Left kidney (tissue), 1 donor: ENCODE measurements at regions not wholly inside any gene's neighbourhood (a gene's known extent, or its start where the extent isn't known, plus 50 kb on each side); places are given as distances from the start of the nearest gene placed in this dataset.
A peak's percentile ranks its signal among the peaks of the same experiment; 100 is the strongest.
"Not testable (repeated sequence)": the region's sequence is repeated elsewhere in the genome, so short reads cannot be mapped to it uniquely, and the experiment has no call there.

ENCODE experiments used
- DNase-seq: peaks from one replicate; pipeline ENCODE4 v3.0.0-alpha.2; 2013

DNA sequence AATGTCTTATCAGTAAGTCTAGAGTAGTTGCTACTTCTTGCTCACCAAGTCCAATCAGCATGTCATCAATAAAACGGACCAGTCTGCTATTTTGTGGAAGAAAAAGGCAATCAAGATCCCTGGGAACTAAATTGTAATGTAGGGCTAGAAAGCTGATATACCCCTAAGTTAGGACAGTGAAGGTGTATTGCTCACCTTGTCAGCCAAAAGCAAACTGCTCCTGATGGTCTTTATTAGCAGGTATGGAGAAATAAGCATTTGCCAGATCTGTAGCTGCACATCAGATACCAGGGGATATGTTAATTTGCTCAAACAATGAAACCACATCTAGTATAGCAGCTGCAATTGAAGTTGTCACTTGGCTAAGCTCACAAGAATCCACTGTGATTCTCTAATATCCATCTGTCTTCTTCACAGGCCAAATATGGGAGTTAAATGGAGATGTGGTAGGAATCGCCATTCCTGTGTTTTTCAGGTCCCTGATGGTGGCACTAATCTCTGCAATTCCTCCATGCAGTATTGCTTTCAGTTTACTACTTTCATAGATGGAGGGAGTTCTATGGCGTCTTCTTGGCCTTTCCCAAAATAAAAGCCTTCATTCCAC lies 75.0 kb downstream of the TMEM237 start:
- DNase-seq: no peak

DNA sequence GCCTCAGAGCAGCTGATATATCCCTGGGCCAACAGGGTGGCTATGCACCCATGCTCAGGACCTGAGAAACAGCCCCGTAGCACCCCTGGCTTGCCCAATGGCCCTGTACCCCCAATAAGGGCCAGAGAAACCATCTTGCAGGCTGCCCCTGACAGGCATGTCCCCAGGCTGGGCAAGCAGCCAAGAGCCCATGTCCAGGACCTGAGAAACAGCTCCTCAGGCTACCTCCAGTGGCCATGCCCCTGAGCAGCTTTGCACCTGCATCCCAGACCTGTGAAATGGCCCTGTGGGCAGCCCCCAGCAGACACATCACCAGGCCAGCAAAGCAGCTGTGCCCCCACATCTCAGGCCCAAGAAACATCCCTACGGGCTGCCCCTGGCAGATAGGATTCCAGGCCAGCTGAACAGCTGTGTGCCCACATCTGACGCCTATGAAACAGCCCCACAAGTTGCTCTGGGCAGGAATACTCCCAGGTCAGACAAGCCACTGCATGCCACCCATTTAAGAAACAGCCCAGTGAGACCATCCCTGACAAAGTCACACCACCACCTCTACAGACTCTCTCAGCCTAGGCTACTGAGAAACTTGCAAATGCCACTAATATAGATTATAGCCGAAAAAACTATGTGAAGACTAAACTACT lies 84.1 kb downstream of the TMEM237 start:
- DNase-seq: no peak

DNA sequence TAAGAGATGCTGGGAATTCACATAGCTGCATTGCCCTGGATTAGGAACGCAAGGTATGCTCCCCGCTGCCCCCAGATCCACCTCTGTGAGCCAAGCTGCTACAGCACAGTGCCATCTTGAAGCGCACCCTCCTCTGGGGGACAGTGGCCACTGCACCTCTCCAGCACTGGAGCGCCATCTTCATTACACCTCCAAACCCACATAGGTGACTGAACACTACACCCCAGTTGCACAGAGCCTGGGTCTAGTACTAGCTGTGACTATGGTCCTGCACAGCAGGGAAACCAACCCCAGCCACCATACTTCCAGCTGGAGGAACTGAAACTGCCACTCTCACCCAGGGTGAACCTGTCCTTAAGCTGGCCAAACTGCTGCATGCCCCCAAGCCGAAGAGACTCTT lies 84.6 kb downstream of the TMEM237 start:
- DNase-seq: no peak

DNA sequence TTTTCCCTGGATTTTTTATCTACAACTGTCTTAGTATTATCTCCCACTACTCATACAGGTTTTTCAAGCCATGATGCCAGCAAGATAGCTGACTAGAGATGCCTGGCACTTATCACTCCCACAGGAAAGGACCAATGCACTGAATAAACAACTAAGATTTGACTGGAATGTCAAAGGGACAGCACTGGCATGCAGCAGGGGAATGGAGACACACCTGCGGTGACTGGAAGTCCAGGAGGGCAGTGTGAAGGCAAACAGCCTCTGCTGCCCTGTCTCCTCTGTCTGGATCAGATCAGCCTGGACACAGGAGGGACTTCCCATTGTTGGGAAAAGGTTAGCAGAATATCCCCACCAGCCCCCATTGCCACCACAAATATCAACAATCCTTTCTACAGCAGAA lies 85.1 kb downstream of the TMEM237 start:
- DNase-seq: no peak

DNA sequence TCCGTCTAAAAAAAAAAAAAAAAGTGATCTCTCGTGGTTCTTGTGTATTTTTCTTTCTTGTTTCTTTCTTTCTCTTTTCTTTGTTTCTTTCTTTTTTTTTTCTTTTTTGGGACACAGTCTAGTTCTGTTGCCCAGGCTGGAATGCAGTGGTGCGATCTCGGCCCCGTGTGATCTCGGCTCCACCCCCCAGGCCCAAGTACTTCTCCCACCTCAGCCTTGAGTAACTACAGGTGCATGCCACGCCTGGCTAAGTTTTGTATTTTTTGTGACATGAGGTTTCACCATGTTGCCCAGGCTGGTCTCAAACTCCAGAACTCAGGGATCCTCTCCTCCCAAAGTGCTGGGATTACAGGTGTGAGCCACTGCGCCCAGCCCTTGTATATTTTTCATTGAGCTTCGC lies 91.4 kb downstream of the TMEM237 start:
- no peak for DNase-seq

DNA sequence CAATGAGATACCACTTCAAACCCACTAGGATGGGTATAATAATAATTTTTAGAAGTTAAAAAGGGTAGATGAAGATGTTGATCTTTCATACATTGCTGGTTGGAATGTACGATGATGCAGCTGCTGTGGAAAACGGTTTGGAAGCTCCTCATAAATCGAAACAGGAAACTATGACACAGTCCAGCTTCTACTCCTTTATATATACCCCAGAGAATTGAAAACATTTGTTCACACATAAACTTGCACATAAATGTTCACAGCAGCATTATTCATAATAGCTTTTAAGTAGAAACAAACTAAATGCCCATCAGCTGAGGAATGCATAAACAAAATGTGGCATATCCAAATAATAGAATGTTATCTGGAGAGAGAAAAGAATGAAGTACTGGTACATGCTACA lies 95.0 kb downstream of the STRADB start:
- DNase-seq: peak; percentile 2

DNA sequence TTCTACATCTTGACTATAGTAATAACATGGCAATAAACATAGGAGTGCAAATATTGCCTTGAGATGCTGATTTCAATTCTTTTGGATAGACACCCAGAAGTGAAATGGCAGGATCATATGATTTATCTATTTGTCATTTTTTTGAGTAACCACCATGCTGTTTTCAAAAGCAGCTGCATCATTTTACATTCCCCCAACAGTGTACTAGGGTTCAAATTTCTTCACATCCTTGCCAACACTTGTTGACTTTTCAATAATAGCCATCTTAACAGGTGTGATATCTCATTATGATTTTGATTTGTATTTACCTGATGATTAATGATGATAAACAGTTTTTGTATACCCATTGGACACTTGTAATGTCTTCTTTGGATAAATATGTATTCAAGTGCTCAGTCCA lies 90.8 kb downstream of the STRADB start:
- no peak for DNase-seq

DNA sequence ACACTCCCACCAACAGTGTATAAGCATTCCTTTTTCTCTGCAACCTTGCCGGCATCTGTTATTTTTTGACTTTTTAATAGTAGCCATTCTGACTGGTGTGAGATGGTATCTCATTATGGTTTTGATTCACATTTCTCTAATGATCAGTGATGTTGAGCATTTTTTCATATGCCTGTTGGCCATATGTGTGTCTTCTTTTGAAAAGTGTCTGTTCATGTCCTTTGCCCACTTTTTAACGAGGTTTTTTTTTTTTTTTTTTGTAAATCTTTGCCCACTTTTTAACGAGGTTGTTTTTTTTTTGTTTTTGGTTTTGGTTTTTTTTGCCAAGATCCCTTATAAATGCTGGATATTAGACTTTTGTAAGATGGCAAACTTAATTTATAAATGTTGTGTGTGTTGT lies 87.7 kb downstream of the STRADB start:
- DNase-seq: not testable (repeated sequence)

DNA sequence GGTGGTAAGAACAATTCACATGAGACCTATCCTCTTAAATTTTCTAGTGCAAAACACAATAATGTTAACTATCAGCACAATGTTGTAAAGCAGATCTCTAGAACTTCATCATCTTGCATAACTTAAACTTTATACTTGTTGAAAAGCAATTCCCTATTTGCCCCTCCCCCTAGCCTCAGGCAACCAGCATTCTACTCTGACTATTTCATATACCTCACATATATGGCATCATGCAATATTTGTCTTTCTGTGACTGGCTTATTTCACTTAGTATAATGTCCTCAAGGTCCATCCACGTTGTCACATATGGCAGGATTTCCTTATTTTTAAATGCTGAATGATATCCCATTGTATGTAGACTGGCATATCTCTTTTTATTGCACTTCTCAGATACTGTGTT lies 86.5 kb downstream of the STRADB start:
- DNase-seq: no peak

DNA sequence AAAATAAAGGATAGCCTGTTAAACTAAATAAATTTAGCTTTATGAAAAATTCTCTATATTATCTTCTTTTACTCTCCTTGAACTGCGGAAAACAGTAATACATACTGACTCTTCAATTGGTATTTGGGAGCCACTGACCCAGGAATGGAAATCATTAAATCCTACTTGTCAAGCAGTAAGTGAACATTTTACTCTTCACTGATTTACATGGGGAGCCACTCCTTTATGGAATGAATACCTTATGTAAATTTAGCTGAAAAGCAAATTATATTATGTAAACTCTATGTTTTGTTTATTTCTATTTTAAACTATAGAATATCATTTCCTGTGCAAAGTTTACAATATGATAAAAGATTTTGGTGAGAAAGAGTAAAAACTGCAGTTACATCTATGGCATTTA lies 85.2 kb downstream of the STRADB start:
- DNase-seq: no peak

DNA sequence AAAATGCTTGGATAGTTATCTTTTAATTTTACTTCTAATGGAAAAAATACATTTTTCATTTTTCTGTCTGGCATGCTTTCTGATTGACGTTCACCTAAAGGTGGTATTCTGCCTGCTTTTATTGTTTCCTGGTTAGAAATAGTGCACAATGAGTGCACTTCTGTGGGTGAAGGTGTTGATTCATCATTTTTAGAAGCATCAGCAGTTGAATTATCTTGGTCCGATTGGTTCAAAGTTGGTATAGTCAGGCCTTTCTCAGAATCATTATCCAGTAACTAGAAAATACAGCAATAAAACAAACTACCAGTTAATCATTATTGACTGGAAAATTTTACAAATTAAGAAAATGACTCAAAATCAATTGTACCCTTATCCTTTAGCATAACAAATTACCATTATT lies 84.5 kb downstream of the STRADB start:
- no peak for DNase-seq

DNA sequence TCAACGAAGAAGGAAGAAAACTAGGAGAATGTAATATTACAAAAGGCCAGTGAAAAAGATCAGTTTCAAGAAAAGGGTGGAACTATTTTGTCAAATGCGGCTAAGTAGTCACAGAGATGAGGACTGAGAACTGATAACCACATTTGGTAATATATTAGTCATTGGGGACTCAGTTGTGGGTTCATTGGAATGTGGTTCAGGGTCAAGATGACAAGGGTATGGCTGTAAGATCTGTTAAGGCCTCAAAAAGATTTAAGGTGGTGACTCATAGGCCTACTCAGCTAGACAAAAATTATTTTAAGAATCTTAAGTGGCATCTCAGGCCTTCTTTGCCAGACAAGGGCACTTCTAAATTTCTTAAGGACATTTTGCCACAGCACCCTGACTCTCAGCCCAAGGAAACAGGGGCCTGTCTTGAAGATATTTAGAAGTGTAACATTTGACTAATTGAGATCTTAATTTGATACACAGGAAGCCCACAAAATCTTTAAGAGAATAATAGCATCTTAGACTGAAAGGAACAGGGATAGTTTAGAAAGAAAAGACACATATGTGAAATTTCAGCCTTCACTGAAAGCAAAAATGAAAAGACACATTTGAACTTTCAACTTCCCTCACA lies 81.3 kb downstream of the STRADB start:
- no peak for DNase-seq
